Progenitor cell of endocrine pancreas (in vitro differentiated cells): ENCODE measurements at regions not wholly inside any gene's neighbourhood (a gene's known extent, or its start where the extent isn't known, plus 50 kb on each side); places are given as distances from the start of the nearest gene placed in this dataset.
"Not testable (repeated sequence)": the region's sequence is repeated elsewhere in the genome, so short reads cannot be mapped to it uniquely, and the experiment has no call there.

Experiments used
- DNase-seq: peaks from one replicate; pipeline ENCODE4 v3.0.0; 2021; ENCODE audit warnings: low spot score; ENCODE audit not compliant: unreplicated experiment
- H3K27ac Mint-ChIP-seq: 2 replicates; pipeline ENCODE4 v1.8.0; 2021; ENCODE audit warnings: mild to moderate bottlenecking, moderate library complexity, mixed read lengths
- H3K27me3 Mint-ChIP-seq: 2 replicates; pipeline ENCODE4 v1.8.0; 2021; ENCODE audit warnings: mixed read lengths
- H3K36me3 Mint-ChIP-seq: 2 replicates; pipeline ENCODE4 v1.8.0; 2022; ENCODE audit warnings: mixed read lengths; ENCODE audit not compliant: insufficient read depth
- H3K4me1 Mint-ChIP-seq: 2 replicates; pipeline ENCODE4 v1.8.0; 2021; ENCODE audit warnings: low read depth, mixed read lengths
- H3K4me3 Mint-ChIP-seq: 2 replicates; pipeline ENCODE4 v1.8.0; 2021; ENCODE audit warnings: low read depth, mild to moderate bottlenecking, moderate library complexity, mixed read lengths
- H3K9me3 Mint-ChIP-seq: 2 replicates; pipeline ENCODE4 v1.8.0; 2021; ENCODE audit warnings: low read depth, mixed read lengths
- TF ChIP-seq, protein P1 (sequence below): fragments of 200-600 bp; sonication (generic); IDR thresholded peaks from one replicate; pipeline ENCODE4 v1.5.0; 2021; ENCODE audit warnings: antibody characterized with exemption, mild to moderate bottlenecking; ENCODE audit not compliant: unreplicated experiment

DNA sequence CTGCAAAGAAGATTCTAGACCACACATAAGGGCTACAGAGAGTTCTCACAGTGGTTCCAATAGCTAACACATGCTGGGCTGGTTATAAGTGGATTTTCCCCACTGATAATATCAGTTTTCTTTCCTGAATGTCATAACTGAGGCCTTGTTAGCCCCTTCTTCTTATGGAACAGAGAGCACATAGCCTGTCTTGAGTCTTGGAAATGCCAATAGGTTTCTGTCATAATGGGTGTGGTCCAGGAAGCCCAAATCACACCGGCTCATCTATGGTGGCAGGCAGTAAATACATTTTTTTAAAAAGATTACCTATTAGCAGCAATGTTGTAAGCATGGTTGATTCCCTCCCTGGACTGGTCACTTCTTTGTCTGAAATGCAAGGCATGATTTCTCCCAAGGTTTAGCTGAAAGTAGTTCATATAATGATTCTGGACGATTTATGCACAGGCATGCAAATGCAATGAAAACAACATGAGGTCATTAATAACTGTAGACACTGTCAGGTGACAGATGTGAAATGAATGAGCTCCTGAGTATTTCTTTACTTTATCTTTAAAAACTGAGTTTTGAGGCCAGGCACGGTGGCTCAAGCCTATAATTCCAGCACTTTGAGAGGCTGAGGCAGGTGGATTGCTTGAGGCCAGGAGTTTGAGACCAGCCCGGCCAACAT lies 67.2 kb upstream of the ATP2C1 start:
- H3K36me3 Mint-ChIP-seq = no peaks in the 10 kb centered on the region
- no peaks in the 10 kb centered on the region for H3K9me3 Mint-ChIP-seq
- peaks cover 2% of the 10 kb centered on the region for H3K27me3 Mint-ChIP-seq
- no peak for DNase-seq
- TF ChIP-seq, protein P1, sequence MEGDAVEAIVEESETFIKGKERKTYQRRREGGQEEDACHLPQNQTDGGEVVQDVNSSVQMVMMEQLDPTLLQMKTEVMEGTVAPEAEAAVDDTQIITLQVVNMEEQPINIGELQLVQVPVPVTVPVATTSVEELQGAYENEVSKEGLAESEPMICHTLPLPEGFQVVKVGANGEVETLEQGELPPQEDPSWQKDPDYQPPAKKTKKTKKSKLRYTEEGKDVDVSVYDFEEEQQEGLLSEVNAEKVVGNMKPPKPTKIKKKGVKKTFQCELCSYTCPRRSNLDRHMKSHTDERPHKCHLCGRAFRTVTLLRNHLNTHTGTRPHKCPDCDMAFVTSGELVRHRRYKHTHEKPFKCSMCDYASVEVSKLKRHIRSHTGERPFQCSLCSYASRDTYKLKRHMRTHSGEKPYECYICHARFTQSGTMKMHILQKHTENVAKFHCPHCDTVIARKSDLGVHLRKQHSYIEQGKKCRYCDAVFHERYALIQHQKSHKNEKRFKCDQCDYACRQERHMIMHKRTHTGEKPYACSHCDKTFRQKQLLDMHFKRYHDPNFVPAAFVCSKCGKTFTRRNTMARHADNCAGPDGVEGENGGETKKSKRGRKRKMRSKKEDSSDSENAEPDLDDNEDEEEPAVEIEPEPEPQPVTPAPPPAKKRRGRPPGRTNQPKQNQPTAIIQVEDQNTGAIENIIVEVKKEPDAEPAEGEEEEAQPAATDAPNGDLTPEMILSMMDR = no peak
- no peak overlapping the region for H3K4me3 Mint-ChIP-seq
- H3K4me1 Mint-ChIP-seq = peaks cover 1% of the 10 kb centered on the region
- no peak overlapping the region for H3K27ac Mint-ChIP-seq

DNA sequence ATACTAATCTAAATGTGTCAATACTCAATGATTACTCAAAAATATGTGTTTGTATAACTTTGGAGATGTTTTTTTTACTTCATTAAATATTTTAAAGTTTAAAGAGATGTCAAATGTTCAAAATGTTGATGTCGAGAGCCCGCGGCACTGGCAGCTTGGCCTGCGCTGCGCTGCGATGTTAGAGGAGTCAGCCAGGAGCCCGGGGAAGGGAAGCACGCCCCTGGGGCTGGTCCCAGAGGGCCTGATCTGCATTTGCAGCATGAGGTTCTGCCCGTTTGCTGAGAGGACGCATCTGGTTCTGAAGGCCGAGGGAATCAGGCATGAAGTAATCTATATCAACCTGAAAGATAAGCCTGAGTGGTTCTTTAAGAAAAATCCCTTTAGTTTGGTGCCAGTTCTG lies 66.4 kb upstream of the ATP2C1 start:
- peaks cover 2% of the 10 kb centered on the region for H3K27me3 Mint-ChIP-seq
- peaks cover 7% of the 10 kb centered on the region for H3K4me1 Mint-ChIP-seq
- no peak overlapping the region for H3K4me3 Mint-ChIP-seq
- no peaks in the 10 kb centered on the region for H3K9me3 Mint-ChIP-seq
- TF ChIP-seq, protein P1 = no peak
- no peaks in the 10 kb centered on the region for H3K36me3 Mint-ChIP-seq
- no peak for DNase-seq
- no peak overlapping the region for H3K27ac Mint-ChIP-seq

DNA sequence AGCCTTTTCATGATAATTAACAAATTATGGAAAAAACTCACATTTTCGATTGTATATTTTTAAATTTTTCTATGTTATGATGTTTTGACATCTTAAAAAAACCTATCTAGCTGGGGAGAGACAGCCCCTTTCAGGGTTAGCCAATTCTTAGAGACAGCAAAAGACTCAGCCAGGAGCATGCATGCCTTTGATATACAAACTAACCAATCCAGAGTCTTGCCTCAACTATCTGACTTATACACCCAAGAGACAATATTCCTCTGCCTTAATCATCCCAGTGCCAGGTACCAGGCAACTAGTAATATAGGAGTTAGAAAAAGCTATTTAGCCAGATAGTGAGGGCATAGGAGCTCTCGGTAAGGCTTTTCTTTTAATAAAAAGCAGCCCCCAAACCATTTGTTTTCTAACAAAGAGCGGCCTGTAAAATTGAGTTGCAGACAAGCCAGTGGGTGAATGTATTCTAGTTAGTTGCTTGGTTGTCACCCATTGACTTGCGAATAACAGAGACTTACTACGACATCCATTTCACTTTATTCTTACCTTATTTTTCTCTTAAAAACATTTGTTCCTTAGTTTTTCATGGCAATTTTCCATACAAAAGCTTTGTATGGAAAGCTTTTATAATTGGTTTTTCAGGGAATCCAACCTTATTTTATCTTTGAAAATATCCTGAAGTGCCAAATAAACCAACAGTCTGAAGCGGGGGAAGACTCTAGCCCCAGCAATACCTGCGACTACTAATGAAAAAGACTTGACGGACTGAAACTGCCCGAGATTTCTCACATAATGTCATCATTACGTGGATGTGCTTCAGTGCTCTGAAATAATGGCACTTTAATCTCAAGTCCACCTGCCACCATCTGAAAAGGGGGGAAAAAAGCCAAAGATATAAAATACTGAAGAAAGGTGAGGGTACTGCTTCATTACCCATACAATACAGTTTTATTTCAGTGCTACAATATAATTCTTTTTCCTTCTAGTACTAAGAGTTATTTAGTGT lies 64.6 kb upstream of the ATP2C1 start:
- no peak overlapping the region for H3K27ac Mint-ChIP-seq
- TF ChIP-seq, protein P1 = no peak
- no peak for DNase-seq
- peaks cover 2% of the 10 kb centered on the region for H3K27me3 Mint-ChIP-seq
- no peaks in the 10 kb centered on the region for H3K36me3 Mint-ChIP-seq
- peaks cover 7% of the 10 kb centered on the region for H3K4me1 Mint-ChIP-seq
- no peak overlapping the region for H3K4me3 Mint-ChIP-seq
- no peaks in the 10 kb centered on the region for H3K9me3 Mint-ChIP-seq

DNA sequence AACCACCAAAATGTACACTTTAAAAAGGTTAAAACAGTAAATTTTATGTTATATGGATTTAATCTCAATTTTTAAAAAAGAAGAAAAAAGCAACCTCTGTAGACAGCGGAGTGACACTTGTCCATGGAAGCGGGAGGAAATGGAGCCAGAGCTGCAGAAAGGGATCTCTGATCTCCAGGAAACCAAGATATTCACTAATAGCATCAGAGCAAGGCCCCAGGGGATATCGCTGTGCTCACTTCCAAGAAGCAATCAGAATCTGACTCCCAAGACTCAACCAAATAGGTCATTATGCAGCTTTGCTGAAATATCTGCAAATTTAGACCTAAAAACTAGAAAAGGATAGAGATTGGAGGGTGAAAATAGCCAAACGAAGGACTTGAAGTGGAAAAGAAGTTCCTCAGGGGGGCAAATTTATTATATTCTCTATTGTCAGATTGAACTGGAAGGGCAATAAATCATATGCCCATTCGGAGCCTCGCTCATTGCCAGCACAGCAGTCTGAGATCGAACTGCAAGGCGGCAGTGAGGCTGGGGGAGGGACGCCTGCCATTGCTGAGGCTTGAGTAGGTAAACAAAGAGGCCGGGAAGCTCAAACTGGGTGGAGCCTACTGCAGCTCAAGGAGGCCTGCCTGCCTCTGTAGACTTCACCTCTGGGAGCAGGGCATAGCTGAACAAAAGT lies 62.0 kb upstream of the ATP2C1 start:
- Mint-ChIP-seq H3K27ac (peak overlapping the region; percentile 74), H3K36me3 (no peaks in the 10 kb centered on the region), H3K9me3 (no peaks in the 10 kb centered on the region), H3K4me1 (peaks cover 6% of the 10 kb centered on the region), H3K27me3 (no peaks in the 10 kb centered on the region), H3K4me3 (no peak overlapping the region)
- DNase-seq = no peak
- TF ChIP-seq, protein P1 = no peak

DNA sequence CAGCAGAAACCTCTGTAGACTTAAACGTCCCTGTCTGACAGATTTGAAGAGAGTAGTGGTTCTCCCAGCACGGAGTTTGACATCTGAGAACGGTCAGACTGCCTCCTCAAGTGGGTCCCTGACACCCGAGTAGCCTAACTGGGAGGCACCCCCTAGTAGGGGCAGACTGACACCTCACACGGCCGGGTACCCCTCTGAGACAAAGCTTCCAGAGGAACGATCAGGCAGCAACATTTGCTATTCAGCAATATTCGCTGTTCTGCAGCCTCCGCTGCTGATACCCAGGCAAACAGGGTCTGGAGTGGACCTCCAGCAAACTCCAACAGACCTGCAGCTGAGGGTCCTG lies 61.5 kb upstream of the ATP2C1 start:
- peak overlapping the region; percentile 74 for H3K27ac Mint-ChIP-seq
- not testable (repeated sequence) for H3K9me3 Mint-ChIP-seq

More for the DNA sequence above, 61.5 kb upstream of the ATP2C1 start:
- H3K27me3 Mint-ChIP-seq, H3K4me1 Mint-ChIP-seq, H3K4me3 Mint-ChIP-seq, DNase-seq, H3K36me3 Mint-ChIP-seq: not testable (repeated sequence)
